Neural progenitor cell (in vitro differentiated cells): ENCODE measurements at regions not wholly inside any gene's neighbourhood (a gene's known extent, or its start where the extent isn't known, plus 50 kb on each side); places are given as distances from the start of the nearest gene placed in this dataset.
"Not testable (repeated sequence)": the region's sequence is repeated elsewhere in the genome, so short reads cannot be mapped to it uniquely, and the experiment has no call there.

Experiments used
- EZH2 ChIP-seq: fragments of 200-600 bp; sonication (generic); IDR thresholded peaks from 2 replicates; pipeline ENCODE4 v1.6.1; 2017; ENCODE audit warnings: antibody characterized with exemption, mild to moderate bottlenecking, moderate library complexity
- EZH2phosphoT487 ChIP-seq: fragments of 200-600 bp; sonication (generic); IDR thresholded peaks from 2 replicates; pipeline ENCODE4 v1.6.1; 2017; ENCODE audit warnings: antibody characterized with exemption
- TF ChIP-seq, protein P1 (sequence below): fragments of 200-600 bp; sonication (generic); IDR thresholded peaks from 2 replicates; pipeline ENCODE4 v1.5.1; 2017; ENCODE audit warnings: antibody characterized with exemption, mild to moderate bottlenecking

- TF ChIP-seq EZH2, EZH2phosphoT487: not testable (repeated sequence)
- TF ChIP-seq, protein P1, sequence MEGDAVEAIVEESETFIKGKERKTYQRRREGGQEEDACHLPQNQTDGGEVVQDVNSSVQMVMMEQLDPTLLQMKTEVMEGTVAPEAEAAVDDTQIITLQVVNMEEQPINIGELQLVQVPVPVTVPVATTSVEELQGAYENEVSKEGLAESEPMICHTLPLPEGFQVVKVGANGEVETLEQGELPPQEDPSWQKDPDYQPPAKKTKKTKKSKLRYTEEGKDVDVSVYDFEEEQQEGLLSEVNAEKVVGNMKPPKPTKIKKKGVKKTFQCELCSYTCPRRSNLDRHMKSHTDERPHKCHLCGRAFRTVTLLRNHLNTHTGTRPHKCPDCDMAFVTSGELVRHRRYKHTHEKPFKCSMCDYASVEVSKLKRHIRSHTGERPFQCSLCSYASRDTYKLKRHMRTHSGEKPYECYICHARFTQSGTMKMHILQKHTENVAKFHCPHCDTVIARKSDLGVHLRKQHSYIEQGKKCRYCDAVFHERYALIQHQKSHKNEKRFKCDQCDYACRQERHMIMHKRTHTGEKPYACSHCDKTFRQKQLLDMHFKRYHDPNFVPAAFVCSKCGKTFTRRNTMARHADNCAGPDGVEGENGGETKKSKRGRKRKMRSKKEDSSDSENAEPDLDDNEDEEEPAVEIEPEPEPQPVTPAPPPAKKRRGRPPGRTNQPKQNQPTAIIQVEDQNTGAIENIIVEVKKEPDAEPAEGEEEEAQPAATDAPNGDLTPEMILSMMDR: not testable (repeated sequence)
Measured at GRCh38 chr1:143861306-143861705, 110.5 kb downstream of the FAM72C start.
